Vagina (tissue), 2 donors: ENCODE measurements at regions not wholly inside any gene's neighbourhood (a gene's known extent, or its start where the extent isn't known, plus 50 kb on each side); places are given as distances from the start of the nearest gene placed in this dataset.

Experiments used
- CTCF ChIP-seq, 3 experiments: fragments of 450-650 bp in 2 of 3; fragments of 200-600 bp in 1 of 3; sonication (generic) in 1 of 3; IDR thresholded peaks; one replicate each; pipeline ENCODE4 v1.5.1; 2017 to 2019; ENCODE audit warnings: antibody characterized with exemption in 3 of 3, mild to moderate bottlenecking in 2 of 3, moderate library complexity in 2 of 3
- POLR2A ChIP-seq, 2 donors: fragments of 450-650 bp; IDR thresholded peaks; one replicate each; pipeline ENCODE4 v1.6.1; 2017; ENCODE audit warnings: antibody characterized with exemption in 2 of 2, mild to moderate bottlenecking in 2 of 2, moderate library complexity in 2 of 2
- POLR2AphosphoS5 ChIP-seq, 2 donors: sonication (generic); formaldehyde crosslinking; IDR thresholded peaks; one replicate each; pipeline ENCODE4 v1.9.0; 2017; ENCODE audit warnings: antibody characterized with exemption in 2 of 2, mild to moderate bottlenecking in 2 of 2, low read depth in 1 of 2; ENCODE audit not compliant: insufficient read depth in 1 of 2

GRCh38 chr6:165830761-165831160 lies 167.7 kb upstream of the PDE10A start:
- TF ChIP-seq CTCF (IDR thresholded peaks at IDR 0.05) (no peak), POLR2A (IDR thresholded peaks at IDR 0.05) (no peak), POLR2AphosphoS5 (IDR thresholded peaks at IDR 0.05; ENCODE audit: insufficient read depth in 1 of 2, low read depth in 1 of 2) (no peak)
